ACC112 (cell line): ENCODE measurements at regions not wholly inside any gene's neighbourhood (a gene's known extent, or its start where the extent isn't known, plus 50 kb on each side); places are given as distances from the start of the nearest gene placed in this dataset.

Experiments used
- H2AFZ ChIP-seq: fragments of 200-600 bp; sonication (generic); one replicate; pipeline ENCODE4 v1.6.0; 2017; ENCODE audit warnings: antibody characterized with exemption, low read length; ENCODE audit not compliant: unreplicated experiment
- H3K27ac ChIP-seq: fragments of 200-600 bp; sonication (generic); 2 replicates; pipeline ENCODE4 v1.5.1; 2014; ENCODE audit warnings: low read depth, mild to moderate bottlenecking, antibody characterized with exemption, low read length, moderate library complexity
- H3K27me3 ChIP-seq: fragments of 200-600 bp; sonication (generic); 2 replicates; pipeline ENCODE4 v1.6.1; 2014; ENCODE audit warnings: mild to moderate bottlenecking, antibody characterized with exemption, low read length, moderate library complexity, mixed read lengths; ENCODE audit not compliant: insufficient read depth
- H3K36me3 ChIP-seq: fragments of 200-600 bp; sonication (generic); 2 replicates; pipeline ENCODE4 v1.6.1; 2016; ENCODE audit warnings: mild to moderate bottlenecking, antibody characterized with exemption, low read length, moderate library complexity, mixed read lengths; ENCODE audit not compliant: insufficient read depth
- H3K4me1 ChIP-seq: fragments of 200-600 bp; sonication (generic); one replicate; pipeline ENCODE4 v1.6.1; 2016; ENCODE audit warnings: low read length, mixed read lengths; ENCODE audit not compliant: insufficient read depth, unreplicated experiment, control insufficient read depth
- H3K4me3 ChIP-seq: fragments of 200-600 bp; sonication (generic); 2 replicates; pipeline ENCODE4 v1.5.1; 2014; ENCODE audit warnings: mild to moderate bottlenecking, low read depth, low read length
- H3K79me2 ChIP-seq: fragments of 200-600 bp; sonication (generic); one replicate; pipeline ENCODE4 v1.6.0; 2016; ENCODE audit warnings: low read length; ENCODE audit not compliant: control insufficient read depth, unreplicated experiment, insufficient read depth

- no peaks in the 10 kb centered on the region for H3K4me1 ChIP-seq
- no peaks in the 10 kb centered on the region for H3K79me2 ChIP-seq
- H3K4me3 ChIP-seq: no peak overlapping the region
- peaks cover 43% of the 10 kb centered on the region for H3K27me3 ChIP-seq
- H2AFZ ChIP-seq: no peak overlapping the region
- no peaks in the 10 kb centered on the region for H3K36me3 ChIP-seq
- H3K27ac ChIP-seq: no peak overlapping the region
Measured at GRCh38 chr4:57211131-57211530, 100.9 kb upstream of the IGFBP7 start.

- Histone ChIP-seq H3K27ac (no peak overlapping the region), H2AFZ (no peak overlapping the region), H3K36me3 (no peaks in the 10 kb centered on the region), H3K79me2 (no peaks in the 10 kb centered on the region), H3K4me1 (no peaks in the 10 kb centered on the region), H3K4me3 (no peak overlapping the region), H3K27me3 (peaks cover 74% of the 10 kb centered on the region)
Measured at GRCh38 chr4:57206172-57206571, 96.0 kb upstream of the IGFBP7 start.

GRCh38 chr4:57205580-57205979, 95.4 kb upstream of the IGFBP7 start:
- Histone ChIP-seq H3K4me1 (no peaks in the 10 kb centered on the region), H2AFZ (no peak overlapping the region), H3K27me3 (peaks cover 74% of the 10 kb centered on the region), H3K27ac (no peak overlapping the region), H3K36me3 (no peaks in the 10 kb centered on the region), H3K4me3 (no peak overlapping the region), H3K79me2 (no peaks in the 10 kb centered on the region)

- H3K4me3 ChIP-seq: no peak overlapping the region
- no peak overlapping the region for H3K27ac ChIP-seq
- no peaks in the 10 kb centered on the region for H3K36me3 ChIP-seq
- H3K4me1 ChIP-seq: no peaks in the 10 kb centered on the region
- no peaks in the 10 kb centered on the region for H3K79me2 ChIP-seq
- H3K27me3 ChIP-seq: peaks cover 36% of the 10 kb centered on the region
- H2AFZ ChIP-seq: no peak overlapping the region
Measured at GRCh38 chr4:57200799-57201327, 90.7 kb upstream of the IGFBP7 start.

GRCh38 chr4:57199267-57199666, 89.1 kb upstream of the IGFBP7 start:
- Histone ChIP-seq H3K79me2 (no peaks in the 10 kb centered on the region), H3K36me3 (no peaks in the 10 kb centered on the region), H2AFZ (no peak overlapping the region), H3K27me3 (peaks cover 26% of the 10 kb centered on the region; the same call in 1 of the 2 replicates), H3K4me3 (no peak overlapping the region), H3K4me1 (no peaks in the 10 kb centered on the region), H3K27ac (no peak overlapping the region)

- no peaks in the 10 kb centered on the region for H3K4me1 ChIP-seq
- H3K79me2 ChIP-seq: no peaks in the 10 kb centered on the region
- H3K27me3 ChIP-seq: peaks cover 26% of the 10 kb centered on the region; the same call in 1 of the 2 replicates
- no peak overlapping the region for H3K27ac ChIP-seq
- H3K36me3 ChIP-seq: no peaks in the 10 kb centered on the region
- no peak overlapping the region for H2AFZ ChIP-seq
- no peak overlapping the region for H3K4me3 ChIP-seq
Measured at GRCh38 chr4:57195622-57196021, 85.4 kb upstream of the IGFBP7 start.

- no peak overlapping the region for H2AFZ ChIP-seq
Measured at GRCh38 chr4:57194068-57194611, 84.0 kb upstream of the IGFBP7 start.

GRCh38 chr4:57193209-57193810, 83.1 kb upstream of the IGFBP7 start:
- H3K27ac ChIP-seq: no peak overlapping the region
- no peaks in the 10 kb centered on the region for H3K36me3 ChIP-seq
- H2AFZ ChIP-seq: no peak overlapping the region
- H3K4me1 ChIP-seq: no peaks in the 10 kb centered on the region
- H3K4me3 ChIP-seq: no peak overlapping the region
- H3K79me2 ChIP-seq: no peaks in the 10 kb centered on the region
- H3K27me3 ChIP-seq: peaks cover 21% of the 10 kb centered on the region; the same call in 1 of the 2 replicates

More at GRCh38 chr4:57194068-57194611, 84.0 kb upstream of the IGFBP7 start:
- Histone ChIP-seq H3K4me3 (no peak overlapping the region), H3K36me3 (no peaks in the 10 kb centered on the region), H3K4me1 (no peaks in the 10 kb centered on the region), H3K79me2 (no peaks in the 10 kb centered on the region), H3K27me3 (peaks cover 21% of the 10 kb centered on the region; the same call in 1 of the 2 replicates), H3K27ac (no peak overlapping the region)

GRCh38 chr4:57191523-57192034, 81.4 kb upstream of the IGFBP7 start:
- no peaks in the 10 kb centered on the region for H3K36me3 ChIP-seq
- no peaks in the 10 kb centered on the region for H3K4me1 ChIP-seq
- H3K27ac ChIP-seq: no peak overlapping the region
- H3K79me2 ChIP-seq: no peaks in the 10 kb centered on the region
- H3K27me3 ChIP-seq: peaks cover 21% of the 10 kb centered on the region; the same call in 1 of the 2 replicates
- H2AFZ ChIP-seq: no peak overlapping the region
- H3K4me3 ChIP-seq: no peak overlapping the region

GRCh38 chr4:57190601-57191481, 80.7 kb upstream of the IGFBP7 start:
- Histone ChIP-seq H3K4me3 (no peak overlapping the region), H3K27me3 (peaks cover 17% of the 10 kb centered on the region; the same call in 1 of the 2 replicates), H3K4me1 (no peaks in the 10 kb centered on the region), H3K27ac (no peak overlapping the region), H3K36me3 (no peaks in the 10 kb centered on the region), H2AFZ (no peak overlapping the region), H3K79me2 (no peaks in the 10 kb centered on the region)
